ENCODE measurements at regions not wholly inside any gene's neighbourhood (a gene's known extent, or its start where the extent isn't known, plus 50 kb on each side); places are given as distances from the start of the nearest gene placed in this dataset.

DNA sequence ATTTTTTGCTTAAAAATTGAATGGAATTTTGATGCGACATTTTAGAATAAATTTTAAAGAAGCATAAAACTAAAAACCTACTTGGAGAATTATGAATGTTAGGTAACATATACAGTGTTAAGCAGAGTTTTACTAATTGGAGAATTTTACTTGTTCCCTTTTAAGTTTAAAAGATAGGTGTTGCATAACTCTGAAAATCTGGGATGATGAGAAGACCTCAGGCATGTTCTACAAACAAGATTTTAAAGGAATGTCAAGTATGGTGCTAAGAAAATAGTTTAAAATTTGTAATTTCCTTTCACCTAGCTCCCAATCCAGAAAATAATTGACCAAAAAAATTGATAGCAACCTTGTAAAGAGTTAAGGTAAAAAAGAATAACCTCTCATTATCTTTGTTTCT lies 135.8 kb downstream of the RFC3 start:
- no peak for DNase-seq

DNA sequence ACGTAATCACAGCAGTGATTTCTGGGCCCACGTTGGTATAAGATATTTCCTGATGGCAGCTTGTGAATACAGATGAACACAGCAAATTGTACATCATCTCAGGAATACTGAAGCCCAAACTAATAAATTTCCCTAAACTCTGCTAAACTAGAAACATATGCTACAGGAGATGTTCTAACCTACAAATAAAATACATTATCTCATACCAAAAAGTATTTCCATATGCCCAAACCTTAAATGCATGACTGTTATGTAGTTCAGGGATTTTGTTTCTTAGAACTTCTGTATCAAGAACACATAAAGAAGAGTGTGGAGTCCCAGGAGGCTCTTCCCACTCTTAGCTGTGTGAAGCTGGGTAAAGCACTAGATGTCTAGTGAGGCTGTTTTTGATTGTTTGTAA lies 138.4 kb downstream of the RFC3 start:
- no peak for DNase-seq

DNA sequence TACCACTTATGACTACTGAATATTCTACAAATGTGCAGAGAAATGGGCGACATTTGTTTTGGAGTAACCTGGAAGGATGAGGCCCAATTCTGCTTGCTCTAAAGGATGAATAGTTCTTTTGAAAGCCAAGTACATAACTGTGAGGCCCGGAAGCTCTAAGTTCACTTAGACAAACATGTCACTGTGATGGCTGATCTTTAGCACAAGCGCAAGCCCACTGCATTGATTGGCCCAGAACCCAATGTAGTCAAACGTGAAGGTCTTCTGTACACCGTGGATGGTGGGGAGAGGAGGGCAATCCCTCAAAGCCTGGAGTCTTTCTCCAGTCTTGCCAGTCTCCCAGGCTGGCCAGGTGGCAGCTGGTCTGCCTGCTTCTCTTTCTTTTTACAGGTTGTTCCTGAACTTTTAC lies 139.6 kb downstream of the RFC3 start:
- no peak for DNase-seq

DNA sequence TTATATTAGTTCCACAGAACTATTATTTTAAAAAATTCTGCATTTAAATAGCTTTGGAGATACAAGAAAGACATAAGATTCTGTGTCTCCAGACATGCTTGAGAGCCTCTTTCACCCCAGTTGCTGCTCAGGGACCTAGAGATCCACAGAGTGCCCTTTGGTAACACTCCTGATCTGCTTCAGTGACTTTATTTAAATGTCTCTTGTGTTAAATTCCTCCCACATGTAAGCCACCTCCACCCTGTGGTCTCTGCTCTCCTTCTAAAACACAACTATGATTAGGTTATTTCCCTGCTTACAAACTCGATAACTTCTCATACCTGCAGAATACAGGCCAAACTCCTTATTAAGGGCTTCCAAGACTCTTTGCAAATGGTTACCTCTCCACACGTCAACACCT lies 141.0 kb downstream of the RFC3 start:
- DNase-seq = no peak

DNA sequence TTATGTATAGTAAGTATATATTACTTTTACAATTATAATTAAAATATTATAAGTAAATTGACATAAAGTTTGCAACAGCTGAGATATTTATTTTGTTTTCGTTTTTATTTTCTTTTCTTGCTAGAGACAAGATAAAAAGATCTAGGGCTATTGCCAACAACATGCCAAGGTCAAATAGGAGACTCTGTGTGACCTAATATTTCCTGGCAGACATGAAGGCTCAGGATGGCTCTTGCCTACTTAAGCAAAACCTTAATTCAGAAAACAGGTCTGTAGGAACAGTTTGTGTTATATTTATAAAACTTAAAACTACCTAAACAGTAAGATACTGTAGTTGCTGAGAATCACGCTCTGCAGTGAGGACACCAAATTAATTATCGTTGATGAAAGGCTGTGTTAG lies 145.2 kb downstream of the RFC3 start:
- no peak for DNase-seq

DNA sequence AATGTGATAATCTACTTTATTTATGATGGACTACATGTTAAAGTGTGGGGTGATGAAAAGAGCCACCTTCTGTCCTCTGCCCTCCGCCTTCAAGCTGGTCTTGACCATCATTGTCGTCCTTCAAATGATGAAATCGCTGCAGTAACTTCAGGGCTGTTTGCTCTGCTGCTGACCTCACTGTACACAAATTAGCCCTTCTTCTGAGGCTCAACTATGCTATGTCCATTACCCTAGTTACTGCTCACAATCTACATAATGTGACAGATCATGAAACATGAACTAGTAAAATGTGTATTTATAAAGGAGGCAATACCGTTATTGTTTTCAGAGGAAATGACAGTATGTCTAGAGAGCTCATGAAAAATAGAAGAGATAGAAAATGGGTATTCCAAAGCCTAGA lies 145.9 kb downstream of the RFC3 start:
- DNase-seq = no peak

DNA sequence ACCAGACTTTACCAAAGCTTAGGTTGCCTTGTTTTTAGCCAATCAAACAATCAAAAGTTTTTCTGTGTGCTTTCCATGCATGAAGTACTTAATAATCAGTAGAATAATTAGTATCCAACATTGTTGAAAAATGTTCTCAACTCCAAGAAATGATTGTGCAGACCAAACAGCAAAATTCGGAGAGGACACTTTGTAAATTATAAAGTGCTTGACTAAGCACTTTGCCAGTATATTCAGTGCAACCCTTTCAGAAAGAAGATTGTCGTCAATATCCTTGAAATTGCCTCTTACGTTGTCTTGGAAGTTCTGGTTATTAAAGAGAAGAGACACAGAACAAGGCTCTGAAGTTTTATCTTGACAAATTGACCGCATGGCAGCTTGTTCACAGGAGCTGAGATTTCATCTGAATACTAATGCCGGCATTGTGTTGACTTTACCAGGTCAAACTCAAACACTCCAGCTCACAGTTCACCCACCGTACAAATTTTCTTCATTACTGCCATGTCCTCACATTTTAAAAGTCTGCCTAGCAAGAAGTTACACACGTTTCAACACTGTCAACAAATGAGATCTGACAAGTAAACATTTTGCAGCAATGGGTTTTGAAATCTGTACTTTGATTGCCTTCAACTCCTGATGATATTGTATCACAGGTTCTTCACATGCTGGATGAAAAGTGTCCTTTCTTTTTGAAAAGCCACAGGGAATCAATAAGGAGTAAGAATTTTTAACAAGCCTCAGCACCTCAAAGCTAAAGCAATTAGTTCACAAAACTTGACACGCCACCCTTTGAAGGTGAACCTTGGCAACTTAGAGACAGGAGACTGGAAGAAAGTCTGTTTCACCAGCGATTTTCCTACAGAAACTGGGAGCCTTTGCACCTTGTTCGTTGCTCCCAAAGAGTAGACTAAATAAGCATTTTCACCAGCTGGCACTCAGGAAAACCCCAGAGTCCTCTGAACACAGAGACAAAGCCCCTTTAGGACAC lies 150.9 kb downstream of the RFC3 start:
- no peak for DNase-seq

DNA sequence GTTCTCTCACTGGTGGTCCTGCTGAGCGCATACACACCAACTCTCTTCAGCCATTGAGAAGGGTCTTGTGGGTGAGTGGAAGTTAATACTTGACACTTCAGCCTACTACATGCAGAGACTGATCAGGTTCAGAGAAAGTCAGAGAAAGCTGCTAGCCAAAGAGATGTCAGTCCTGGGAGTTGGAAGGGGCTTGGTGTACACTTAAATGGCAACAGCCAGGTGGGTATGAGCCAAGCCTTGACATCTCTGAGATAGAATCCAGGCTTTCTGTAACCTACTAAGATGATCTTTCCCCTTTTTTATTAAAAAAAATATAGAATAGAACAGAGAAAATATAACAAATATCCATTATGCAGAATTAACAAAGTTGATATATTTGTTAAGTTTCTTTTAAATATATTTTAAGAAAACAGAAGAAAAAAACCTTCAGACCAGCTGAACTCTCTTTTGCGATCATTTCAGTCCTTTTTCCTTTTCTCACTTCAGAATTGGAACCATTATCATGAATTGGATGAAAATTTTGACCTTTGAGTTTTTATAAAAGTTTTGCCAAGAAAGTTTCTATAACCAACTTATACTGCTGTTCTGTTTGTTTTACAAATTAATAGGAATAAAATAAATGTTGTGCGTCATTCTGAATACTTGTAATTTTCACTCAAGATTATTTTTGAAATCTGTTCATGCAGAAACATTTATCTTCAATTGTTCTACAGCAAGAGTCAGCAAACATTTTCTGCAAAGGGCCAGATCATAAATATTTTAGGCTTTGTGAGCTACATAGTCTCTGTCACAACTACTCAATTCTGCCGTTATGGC lies 153.0 kb downstream of the RFC3 start:
- no peak for DNase-seq

DNA sequence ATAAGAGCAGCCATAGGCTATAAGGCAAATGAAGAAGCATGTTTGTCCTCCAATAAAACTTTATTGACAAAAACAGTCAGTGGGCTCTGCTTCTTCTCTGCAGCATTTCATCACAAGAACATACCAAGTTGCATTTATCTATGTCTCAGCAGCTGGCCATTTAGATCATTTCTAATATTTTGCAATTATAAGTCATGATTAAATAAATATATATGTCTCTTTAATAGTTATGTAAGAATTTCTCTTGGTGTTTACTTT lies 153.5 kb downstream of the RFC3 start:
- no peak for DNase-seq

DNA sequence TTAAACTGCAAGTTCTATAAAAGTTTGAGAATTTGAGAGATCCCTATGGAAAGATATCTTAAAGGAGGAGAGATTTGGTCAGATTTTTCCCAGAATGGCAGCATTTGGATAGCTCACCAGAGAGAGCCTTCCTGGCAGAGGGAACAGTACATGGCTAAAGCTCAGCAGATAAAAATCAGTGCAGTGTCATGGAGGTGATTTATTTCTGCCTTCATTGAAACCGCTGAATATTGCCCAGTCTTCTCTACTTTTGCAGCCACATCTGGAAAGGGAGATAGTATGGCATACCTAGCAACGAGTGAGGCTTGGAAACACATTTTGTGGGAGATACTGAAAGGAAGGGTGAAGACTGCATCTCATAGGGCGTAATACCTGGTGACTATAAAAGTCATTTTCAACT lies 155.2 kb downstream of the RFC3 start:
- DNase-seq = no peak

DNA sequence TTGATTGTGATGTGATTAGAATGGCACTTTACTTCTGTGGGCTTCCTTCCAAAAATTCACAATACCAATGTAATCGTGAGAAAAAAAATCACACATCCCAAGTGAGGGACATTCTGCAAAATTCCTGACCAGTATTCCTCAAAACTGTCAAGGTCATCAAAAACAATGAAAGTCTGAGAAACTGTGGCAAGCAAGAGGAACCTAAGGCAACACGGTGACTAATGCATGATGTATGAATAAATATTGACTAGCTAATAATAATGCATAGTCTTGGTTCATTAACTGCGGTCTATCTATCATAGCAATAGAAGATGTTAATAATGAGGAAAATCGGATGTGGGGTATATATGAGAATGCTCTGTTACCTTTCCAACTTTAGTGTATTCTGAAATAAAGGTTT lies 159.0 kb downstream of the RFC3 start:
- no peak for DNase-seq

DNA sequence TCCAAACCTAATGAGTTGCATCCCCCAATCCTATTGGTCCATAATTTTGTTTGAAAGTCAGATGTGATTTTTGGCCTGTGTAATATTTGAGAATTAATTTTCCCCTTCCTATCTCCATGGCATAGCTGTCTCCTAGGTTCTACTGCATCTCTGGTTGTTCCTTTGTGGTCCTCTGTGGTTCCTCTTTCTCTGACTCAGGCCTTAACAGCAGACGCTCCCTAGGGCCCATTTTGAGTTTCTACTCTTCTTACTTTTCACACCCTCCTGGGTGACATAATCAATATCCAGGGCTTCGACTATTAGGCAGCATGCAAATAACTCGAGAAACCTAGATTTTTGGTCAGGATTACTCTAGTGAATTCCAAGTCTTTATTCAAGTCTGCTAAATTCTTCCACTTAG lies 160.7 kb downstream of the RFC3 start:
- DNase-seq = no peak

DNA sequence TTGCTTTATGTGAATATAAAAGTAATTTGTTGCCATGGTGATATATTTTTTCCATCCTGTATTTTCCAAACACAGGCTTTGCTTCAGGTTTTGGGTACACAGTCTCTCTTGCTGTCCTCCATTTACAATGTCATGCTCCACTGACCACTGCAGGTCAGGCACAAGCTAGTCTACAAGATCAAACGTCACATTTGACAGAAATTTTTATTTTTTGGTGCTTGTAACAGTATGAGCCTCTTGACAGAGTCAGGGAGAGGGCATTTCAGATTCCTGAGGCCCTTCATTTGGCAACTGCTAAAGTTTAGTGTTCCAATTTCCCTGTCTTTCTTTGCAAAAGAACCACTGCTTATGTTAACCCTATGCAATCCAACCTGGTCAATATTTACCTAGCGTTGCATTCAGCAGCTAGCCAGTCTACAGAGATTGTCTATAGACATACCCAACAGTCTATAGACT lies 175.0 kb downstream of the RFC3 start:
- DNase-seq = no peak

DNA sequence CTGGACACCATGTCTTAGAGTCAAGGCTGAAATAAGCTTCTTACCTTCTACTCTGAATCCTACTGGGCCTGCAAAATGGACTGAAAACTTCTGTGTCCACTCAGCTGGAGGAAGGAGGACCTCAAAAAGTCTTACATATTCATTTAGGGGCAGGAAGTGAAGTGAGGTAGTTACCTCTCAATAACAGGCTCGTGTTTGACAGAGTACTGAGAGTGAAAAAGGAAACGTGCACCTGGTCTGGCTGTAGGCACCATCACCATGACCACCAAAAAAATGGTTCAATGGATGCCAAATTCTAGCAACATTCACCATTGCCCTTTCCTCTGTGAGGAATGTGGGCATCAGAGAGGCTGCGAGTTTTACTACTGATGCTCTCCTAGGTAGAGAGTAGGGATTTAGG lies 176.2 kb downstream of the RFC3 start:
- no peak for DNase-seq

DNA sequence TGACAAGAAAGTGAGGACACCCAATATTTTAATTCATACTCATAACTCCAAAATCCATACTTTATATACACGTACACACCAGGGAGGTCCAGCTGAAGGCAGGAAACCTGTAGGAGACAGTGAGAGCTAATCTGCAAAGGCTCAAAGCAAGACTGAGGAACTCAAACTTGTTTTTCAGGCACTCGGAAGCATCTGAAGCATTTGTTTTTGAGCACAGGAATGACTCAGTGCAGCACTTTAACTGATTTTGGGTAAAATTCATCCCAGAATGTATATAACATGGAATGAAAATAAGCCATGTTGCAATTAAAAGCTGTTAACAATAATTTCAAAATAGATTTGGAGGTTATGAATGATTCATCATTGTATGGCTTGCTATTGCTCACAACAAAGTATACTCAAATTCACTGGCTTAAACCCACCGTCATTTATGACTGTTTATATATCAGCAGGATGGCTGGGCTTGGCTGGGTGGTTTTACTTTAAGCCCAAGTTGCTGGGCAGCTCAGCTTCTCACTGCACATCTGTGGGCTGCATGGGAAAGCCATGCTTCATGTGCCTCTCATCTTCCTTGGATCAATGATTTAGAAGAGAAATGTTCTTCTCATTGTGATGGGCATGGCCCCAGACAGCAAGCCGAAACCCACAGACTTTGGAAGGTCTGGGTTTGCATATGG lies 177.0 kb downstream of the RFC3 start:
- no peak for DNase-seq

DNA sequence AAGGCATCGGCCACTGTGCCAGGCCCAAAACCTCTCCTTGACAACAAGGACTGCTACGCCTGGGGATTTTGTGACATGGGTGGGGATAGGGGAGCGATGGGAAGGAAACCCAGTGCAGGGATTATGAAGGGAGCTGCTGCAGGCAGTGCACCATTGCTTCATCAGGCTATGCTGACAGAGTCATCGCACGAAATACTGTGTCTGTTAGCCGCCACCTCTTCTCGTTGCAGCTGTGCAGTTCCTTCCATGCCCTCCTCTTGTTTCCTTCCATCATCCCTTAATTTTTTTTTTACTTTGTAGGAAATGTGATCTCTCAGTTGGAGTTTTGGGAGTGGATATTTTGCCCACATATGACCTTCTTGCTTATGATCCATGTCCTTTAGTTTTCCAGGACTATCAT lies 178.7 kb downstream of the RFC3 start:
- no peak for DNase-seq

DNA sequence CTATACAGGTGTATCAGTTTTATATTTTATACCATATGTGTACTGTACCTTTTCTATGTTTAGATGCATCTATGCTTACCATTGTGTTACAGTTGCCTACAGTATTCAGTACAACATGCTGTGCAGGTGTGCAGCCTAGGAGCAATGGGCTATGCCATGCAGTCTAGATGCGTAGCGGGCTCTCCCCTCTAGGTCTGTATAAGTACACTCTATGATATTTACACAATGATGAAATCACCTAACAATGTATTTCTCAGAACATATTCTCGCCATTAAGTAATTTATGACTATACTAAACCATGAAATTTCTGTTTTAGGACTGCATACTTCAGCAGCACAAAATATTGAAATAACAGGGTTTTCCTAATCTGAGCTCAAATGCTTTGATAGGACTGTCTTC lies 179.6 kb downstream of the RFC3 start:
- no peak for DNase-seq

DNA sequence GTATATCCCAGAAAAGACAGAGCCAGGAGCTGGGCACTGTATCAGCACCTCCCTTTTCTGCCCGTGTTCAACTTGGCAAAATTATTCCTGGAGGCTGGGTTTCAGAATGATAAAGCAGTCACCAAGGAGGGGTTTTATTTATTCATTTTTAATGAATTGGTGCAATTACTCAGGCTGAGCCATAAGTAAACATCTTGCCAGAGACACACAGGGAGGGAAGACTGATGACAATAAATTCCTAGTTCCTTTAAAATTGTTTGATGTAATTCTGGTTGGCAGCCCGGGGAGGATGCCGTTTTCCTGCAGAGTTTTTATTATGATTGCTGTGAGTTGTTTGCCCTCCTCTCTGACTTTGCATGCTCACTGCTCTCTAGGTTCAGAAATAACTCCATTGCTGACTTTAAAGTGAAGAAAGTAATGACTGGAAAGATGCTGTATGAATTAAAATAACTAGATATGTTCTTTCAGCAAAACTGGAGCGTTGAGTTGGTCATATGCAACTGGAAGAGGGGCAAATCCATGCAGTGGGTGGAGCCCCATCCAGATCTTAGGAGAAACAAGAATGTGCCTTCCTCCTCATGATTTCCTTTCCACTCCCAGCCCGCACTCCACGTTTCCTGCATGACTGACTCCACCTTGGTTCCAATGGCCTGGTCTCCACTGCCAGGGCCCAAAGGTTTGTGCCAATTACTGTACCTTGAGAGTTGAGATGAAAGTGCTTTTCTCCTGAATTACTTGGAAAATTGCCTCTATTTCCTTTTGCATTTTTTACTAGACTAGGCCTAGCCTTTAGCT lies 182.1 kb downstream of the RFC3 start:
- DNase-seq = no peak

DNA sequence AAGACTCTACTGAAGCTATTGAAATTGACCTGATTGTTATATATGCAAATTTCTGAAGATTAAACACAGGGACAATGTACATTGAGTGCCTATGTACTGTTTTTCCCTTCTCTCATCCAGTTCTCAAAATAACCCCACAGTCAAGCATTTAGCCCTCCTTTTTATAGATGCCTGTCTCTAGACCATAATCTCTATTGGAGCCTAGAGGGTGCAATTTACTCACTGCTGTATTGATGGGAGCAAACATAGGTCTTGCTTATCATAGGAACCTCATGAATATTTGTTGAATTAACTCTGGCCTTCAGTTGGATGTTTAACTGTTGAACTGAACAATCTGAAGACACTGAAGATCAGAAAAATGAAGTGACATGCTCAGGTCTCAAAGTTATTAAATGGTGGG lies 183.0 kb downstream of the RFC3 start:
- DNase-seq = no peak

DNA sequence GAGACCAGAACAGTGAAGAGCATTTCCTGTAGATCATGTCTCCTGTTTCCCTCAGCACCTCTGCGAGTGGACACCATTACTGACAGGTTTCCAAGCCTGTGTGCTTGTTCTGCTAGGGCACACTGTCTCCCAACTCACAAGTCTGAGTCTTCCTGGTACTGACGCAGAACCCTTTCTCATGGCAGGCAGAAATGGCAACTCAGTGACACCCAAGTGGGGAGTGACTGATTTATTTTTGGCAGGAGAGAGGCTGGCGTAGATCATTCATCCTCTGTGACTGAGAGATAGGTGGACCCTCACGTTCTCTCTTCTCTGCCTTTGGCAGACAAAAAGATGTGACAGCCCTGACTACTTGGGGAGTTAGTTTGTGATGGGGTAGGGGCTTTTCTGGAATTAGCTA lies 183.4 kb downstream of the RFC3 start:
- no peak for DNase-seq

DNA sequence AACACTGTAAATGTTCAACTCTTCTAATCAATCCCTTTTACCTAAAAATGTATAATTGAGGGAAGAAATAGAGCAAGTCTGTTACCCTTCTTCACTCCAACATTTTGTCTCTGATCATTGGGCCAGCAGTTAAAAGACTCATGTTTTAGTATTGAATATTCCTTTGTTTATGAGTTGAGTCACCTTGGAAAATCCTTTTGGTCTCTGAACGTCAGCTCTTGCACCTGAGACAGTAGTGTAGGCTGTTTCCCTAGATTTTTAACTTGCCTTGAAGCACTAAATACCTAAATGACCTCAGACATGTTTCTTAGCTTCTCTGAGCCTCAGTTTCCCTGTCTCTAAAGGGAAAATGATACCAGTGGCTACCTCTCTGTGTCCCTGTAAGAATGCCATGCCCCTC lies 184.2 kb downstream of the RFC3 start:
- DNase-seq = no peak

DNA sequence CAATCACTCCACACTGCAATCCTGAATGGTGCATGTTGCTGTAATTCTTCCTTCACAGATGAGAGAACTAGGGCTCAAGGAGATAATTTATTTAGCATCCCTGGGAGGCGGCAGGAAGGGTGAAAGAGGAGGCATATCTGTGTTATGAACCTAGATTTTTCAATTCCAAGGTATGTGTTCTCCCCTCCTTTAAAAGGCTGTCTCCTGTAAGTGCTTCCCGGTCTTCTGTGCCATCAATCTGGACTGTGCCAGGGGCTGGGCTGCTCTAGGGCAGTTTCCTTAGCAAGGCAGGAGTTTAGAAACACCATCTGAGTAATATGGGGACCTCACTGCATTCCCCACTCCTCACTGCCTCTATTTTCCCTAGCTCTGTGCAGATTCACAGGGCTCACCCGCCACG lies 185.0 kb downstream of the RFC3 start:
- DNase-seq = no peak

DNA sequence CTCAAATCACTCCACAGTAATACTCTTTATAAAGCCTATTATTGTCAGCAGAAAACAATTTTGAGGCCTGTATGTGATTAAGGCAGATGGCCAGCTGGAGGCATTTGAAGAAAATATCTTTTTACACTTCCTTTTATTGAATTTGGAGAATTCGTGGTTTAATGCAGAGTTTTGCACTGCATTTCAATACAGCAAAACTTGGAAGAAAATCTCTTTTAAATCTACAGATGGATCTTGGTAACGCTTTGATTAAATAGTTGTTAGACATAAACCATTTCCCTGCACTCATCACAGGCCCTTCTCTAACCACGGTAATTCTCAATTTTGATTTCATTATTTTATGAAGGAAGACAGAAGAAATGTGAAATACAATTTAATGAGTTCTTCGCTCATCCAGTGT lies 185.7 kb downstream of the RFC3 start:
- DNase-seq = no peak

Measured in activated CD8-positive, alpha-beta memory T cell treated with anti-CD3 and anti-CD28 coated beads, Interleukin-2, amount 50 U/mL, for 48 hours (primary cell).